A204.1 (cell line): ENCODE measurements at regions not wholly inside any gene's neighbourhood (a gene's known extent, or its start where the extent isn't known, plus 50 kb on each side); places are given as distances from the start of the nearest gene placed in this dataset.
A peak's percentile ranks its signal among the peaks of the same experiment; 100 is the strongest.
"Not testable (repeated sequence)": the region's sequence is repeated elsewhere in the genome, so short reads cannot be mapped to it uniquely, and the experiment has no call there.

ENCODE experiments used
- FAIRE-seq: peaks from 2 replicates; lab custom pipeline; 2012; peaks lifted over from hg19 to GRCh38; lab: Jason Lieb, UNC

GRCh38 chr12:71385155-71385554 is 54.4 kb upstream of the LGR5 start:
- no peak for FAIRE-seq

GRCh38 chr12:71376711-71377355 is 62.8 kb upstream of the LGR5 start:
- not testable (repeated sequence) for FAIRE-seq

- FAIRE-seq, result no peak
Measured at GRCh38 chr12:71371122-71371521, 68.5 kb upstream of the LGR5 start.

DNA sequence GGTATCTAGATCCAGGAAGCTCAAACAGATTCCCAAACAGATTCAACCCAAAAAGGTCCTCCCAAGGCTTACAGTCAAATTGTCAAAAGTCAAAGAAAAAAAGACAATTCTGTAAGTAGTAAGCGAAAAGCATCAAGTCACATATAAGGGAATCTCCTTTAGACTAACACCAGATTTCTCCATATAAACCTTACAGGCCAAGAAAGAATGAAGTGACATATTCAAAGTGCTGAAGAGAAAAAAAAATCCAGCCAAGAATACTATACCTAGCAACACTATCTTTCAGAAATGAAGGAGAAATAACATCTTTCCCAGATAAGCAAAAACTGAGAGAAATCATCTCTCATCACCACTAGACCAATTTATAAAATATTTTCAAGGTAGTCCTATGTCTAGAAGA is 79.6 kb upstream of the LGR5 start:
- FAIRE-seq, result no peak

DNA sequence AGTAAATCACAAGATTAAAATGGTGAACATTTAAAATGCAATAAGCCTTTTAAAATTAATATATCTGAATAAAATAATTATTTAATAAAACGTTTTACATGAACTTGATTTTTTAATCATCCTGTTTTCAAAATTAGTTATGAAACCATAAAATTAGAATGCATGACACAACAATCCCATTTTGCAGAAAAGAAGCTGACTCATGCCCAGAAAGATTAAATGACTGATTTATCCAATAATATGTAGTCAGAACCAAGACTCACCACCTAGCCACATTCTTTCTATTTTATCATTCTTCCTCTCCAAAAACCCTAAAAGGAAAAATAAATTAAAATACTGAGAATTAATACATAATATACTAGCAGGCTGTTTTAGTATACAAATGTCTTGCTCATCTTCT is 83.0 kb upstream of the LGR5 start:
- peak; percentile 85 for FAIRE-seq

DNA sequence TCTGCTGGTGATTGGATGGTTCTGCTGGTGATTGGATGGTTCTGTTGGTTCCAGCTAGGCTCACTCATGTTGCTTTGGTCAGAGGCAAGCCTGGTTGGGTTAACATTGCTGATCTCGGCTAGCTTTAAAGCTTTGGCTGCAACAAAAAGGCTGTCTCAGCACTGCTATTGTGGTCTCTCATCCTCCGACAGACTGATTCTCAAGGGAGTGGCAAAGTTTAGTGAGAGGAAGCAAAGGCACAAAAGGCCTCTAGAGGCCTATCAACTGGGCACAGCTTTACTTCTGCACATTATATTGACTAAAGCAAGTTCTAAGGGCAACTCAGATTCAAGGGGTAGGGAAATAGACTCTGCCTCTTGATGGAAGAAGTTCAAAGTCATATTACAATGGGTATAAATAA is 84.7 kb upstream of the LGR5 start:
- no peak for FAIRE-seq

GRCh38 chr12:71353607-71354006 is 86.0 kb upstream of the LGR5 start:
- no peak for FAIRE-seq

GRCh38 chr12:71349950-71350349 is 89.6 kb upstream of the LGR5 start:
- FAIRE-seq, result no peak

GRCh38 chr12:71338933-71339332 is 100.7 kb upstream of the LGR5 start:
- no peak for FAIRE-seq

DNA sequence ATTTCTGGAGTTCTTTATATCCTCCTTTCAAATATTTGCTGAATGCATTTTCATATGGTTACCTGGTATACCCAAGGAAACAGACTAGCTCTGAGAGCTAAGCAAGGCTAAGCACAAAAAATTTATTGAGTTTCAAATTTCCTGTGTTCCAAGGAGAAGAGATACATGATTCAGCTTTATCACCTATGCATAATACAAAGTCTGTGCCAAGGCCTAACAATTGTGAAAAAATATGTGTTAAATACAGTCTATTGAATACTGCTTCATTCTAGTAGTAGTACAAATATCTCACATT is 103.7 kb upstream of the LGR5 start:
- no peak for FAIRE-seq

GRCh38 chr12:71335151-71335962 is 104.2 kb upstream of the LGR5 start:
- no peak for FAIRE-seq

DNA sequence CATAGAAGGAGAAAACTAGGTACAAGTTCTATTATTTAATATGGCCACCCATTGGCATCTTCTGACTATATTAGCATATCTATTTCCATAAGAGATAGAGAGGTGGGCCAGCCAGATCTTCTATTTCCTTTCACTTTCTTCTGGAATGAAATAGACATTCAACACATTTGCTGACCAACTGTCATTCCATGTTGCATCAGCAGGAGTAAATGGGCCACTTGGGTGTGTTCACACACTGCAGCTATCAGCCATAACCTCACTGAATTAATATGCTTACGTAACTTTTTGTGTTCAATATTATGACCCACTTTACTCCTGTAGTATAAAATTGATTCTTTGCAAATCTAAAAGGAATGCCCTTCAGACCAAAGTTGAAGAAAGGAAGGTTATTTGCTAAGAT is 106.2 kb upstream of the LGR5 start:
- no peak for FAIRE-seq

- no peak for FAIRE-seq
Measured at GRCh38 chr12:71329956-71330355, 109.6 kb upstream of the LGR5 start.

DNA sequence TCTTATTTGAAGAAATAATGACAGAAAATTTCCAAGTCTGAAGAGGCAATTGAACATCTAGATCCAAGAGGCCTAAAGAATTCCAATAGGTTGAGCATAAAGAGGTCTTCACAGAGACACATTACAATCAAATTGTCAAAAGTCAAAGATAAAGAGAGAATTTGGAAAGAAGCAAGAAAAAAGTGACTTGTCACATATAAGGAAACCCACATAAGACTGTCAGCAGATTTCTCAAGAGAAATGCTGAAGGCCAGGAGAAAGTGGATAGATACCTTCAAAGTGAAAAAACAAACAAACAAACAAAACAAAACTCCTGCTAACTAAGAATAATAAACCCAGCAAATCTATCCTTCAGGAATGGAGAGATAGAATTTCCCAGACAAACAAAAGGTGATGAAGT is 118.1 kb upstream of the LGR5 start:
- FAIRE-seq, result no peak

DNA sequence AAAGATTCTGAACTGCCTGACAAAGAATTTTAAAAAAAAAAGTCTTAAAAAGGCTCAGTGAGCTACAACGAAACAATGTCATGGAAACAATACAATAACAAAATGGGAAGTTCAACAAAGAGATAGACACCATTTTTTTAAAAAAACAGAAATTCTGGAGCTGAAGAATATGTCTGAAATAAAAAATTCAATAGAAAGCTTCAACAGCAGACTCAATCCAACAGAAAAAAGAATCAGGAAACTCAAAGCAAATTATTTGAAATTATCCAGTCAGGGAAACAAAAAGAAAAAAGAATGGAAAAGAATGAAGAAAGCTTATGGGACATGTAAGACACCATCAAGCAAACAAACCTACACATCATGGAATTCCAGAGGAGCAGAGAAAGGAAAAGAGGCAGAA is 118.5 kb upstream of the LGR5 start:
- no peak for FAIRE-seq

- no peak for FAIRE-seq
Measured at GRCh38 chr12:71315328-71315985, 124.1 kb upstream of the LGR5 start.

- no peak for FAIRE-seq
Measured at GRCh38 chr12:71312768-71313403, 126.7 kb upstream of the LGR5 start.

DNA sequence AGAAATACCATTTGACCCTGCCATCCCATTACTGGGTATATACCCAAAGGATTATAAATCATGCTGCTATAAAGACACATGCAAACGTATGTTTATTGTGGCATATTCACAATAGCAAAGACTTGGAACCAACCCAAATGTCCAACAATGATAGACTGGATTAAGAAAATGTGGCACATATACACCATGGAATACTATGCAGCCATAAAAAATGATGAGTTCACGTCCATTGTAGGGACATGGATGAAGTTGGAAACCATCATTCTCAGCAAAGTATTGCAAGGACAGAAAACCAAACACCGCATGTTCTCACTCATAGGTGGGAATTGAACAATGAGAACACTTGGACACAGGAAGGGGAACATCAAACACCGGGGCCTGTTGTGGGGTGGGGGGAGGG is 128.0 kb upstream of the LGR5 start:
- not testable (repeated sequence) for FAIRE-seq

GRCh38 chr12:71306808-71307207 is 132.8 kb upstream of the LGR5 start:
- FAIRE-seq, result no peak

GRCh38 chr12:71304306-71304705 is 135.3 kb upstream of the LGR5 start:
- FAIRE-seq, result no peak

DNA sequence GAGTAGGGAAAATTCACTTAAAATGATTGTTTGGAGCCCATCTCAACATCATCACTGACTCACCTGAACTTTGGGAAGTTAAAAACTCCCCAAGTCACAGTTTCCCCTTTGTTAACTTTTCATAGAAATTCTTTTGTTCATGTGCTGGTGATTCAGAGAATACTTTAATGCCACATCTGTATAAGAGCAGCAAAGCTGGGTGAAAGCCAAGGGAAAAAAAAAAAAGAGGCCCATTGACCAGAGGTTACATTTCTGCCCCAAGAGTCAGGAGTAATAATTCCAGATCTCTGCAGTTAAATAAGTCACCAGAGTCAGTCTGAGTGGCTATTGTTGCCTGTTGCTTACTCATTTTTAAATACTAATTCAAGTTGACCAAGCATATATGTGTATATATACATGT is 136.4 kb upstream of the LGR5 start:
- no peak for FAIRE-seq

DNA sequence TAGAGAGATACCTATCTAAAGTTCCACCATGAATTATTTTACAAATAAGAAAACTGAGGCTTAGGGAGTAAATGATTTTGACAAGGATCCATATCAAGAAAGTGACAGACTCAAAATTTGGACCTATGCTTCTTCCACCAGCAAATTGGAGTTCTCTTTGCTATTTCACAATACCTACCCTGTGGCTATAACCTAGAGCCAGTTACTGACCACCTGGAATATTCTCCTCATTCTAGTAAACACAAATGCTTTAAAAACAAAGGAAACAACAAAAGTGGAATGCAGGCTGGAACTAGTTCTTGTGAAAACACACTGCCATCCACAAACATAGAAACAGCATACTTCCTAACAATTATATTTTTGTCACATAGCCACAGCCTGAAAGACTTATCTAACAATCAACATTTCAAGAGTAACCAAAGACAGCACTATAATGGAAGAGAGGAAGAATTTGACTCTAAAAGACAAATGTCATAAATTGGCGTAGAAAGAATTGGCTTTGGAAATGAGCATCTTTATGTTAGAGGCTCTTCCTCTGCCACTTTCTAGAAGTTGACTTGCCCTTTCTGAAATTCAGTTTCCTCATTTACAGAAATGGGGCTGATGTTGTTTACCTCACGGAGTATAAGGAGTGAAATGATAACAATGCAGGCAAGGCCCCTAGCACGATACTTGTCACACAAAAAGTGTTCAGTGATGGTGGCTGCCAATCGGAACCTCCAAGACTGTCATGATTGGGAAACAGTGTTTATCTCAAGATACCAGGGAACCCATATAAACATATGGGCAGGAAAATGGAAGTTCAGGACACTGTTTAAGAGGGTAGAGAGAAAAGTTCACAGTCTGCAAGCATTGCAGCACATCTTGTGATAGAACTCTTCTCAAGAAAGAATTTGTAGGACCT is 138.6 kb upstream of the LGR5 start:
- FAIRE-seq, result no peak
